Activated CD8-positive, alpha-beta memory T cell treated with anti-CD3 and anti-CD28 coated beads for 48 hours (primary cell): ENCODE measurements at regions not wholly inside any gene's neighbourhood (a gene's known extent, or its start where the extent isn't known, plus 50 kb on each side); places are given as distances from the start of the nearest gene placed in this dataset.
"Not testable (repeated sequence)": the region's sequence is repeated elsewhere in the genome, so short reads cannot be mapped to it uniquely, and the experiment has no call there.

Experiments
- DNase-seq, 3 experiments: peaks; one replicate each; pipeline ENCODE4 v3.0.0-alpha.2; 2020; ENCODE audit warnings: low read depth in 2 of 3, low spot score in 2 of 3

DNA sequence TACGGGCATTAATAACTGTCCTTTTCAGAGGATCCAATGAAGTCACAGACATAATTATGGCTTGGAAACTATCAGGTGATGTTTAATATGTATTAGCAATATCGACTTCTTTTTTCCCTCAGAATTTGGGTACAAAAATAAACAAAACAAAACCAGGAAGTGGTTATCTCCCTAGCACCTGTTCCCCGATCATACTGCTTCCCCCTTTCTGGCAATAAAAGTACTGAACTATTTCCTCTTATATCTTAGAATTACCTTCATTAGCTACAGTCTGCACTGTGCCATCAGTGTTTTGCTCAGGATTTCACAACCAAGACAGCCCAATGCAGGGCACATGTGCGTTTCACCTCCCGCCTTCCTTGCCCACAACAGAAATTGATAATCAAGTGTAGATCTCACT lies 216.9 kb upstream of the BTBD3 start:
- DNase-seq, result no peak

DNA sequence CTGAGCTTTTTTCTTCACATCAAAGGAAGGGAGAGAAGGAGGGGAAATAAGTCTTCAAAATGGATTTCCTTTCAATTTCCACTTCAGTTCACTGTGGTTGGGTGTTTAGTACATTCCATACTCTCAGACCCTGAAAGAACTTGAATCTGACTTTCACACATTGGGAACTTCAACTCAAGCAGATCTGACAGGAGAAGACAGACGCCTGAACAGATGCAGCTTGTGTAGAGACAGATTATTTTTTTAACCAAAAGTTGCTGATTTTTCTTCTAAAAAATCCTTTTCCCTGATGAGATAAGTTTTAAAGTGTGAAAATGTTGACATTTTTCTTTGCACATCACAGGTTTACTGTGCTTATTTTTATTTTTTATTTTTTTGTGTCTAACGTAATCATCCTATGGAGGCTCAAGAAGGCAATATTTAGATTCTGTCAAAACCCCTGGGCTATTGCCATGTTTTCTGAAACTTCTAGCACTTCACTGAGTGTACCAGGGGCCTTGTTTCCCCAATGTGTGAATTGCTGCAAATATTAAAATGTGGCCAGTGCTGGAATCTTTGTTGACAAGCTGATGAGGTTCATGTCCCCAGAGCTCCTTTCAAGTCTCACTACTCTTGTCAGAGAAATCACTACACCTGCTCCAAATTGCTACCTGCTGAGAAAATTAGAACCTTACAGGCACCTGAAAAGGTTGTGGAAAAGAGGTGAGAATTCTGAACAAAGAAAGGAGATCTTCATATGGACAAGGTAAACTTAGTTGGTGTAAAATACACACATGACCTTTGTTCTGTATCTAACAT lies 214.8 kb upstream of the BTBD3 start:
- no peak for DNase-seq

DNA sequence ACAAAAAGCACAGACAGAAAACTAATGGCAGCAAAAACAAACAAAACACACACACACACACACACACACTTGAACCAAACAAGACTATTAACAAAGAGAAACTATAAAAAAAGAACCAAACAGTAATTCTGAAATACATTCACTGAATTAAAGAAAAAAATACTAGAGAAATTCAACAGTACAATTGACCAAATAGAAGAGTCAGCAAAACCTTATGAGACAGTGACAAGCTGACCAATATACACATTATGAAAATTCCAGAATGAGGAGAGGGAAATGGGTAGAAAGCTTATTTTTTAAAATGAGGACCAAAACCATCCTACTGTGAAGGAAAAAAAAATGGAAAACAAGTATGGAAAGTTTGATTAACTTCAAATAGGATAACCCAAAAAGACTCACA lies 212.2 kb upstream of the BTBD3 start:
- no peak for DNase-seq

DNA sequence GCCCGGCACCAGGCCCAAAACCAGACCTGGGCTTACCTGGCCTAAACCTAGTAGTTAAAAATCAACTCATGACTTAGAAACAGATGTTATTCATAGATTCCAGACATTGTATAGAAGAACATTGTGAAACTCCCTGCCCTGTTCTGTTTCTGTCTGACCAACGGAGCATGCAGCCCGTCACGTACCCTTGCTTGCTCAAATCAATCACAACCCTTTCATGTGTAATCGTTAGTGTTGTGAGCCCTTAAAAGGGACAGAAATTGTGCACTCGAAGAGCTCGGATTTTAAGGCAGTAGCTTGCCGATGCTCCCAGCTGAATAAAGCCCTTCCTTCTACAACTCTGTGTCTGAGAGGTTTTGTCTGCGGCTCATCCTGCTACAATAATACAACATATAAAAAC lies 209.5 kb upstream of the BTBD3 start:
- not testable (repeated sequence) for DNase-seq

DNA sequence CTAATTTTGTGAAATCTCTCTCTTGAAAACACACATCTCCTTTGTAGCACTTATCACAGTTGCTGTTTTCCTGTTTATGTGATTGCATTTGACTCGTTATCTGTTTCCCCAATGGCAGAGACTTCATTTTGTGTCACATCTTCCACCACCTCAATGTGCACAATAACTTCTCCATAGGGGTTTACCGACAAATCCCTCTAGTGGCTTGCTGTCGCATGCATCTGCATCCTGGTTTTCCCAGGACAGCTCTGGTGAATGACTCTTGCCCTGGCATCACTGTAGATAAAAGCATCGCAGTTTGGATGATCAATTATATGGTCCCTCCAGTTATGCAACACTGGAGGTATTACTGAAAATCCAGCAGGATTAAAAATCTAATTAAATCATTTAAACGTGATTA lies 206.5 kb upstream of the BTBD3 start:
- no peak for DNase-seq

DNA sequence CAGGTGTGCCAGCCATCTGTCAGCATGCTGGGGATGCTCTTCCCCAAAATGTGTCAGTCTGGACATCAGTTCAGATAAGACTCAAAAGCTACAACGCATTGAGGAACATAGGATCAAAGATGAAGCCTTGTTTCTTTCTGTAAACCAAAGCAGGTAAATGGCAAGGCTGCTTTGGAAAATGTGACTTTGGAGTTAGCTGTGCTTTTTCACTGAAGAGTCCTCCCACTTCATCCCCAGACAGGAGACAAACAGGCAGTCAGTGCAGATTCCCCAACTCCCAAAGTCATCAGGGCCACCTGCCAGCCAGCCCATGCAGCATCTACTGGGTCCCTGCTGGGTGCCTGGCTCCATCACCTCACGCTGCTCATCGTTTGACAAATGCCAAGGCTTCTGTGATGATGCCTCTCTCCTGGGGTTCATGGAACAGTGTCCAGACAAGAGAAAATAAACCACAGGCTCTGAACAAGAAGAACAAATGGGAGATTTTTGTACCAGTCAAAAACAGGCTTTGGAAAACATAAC lies 205.0 kb upstream of the BTBD3 start:
- no peak for DNase-seq

DNA sequence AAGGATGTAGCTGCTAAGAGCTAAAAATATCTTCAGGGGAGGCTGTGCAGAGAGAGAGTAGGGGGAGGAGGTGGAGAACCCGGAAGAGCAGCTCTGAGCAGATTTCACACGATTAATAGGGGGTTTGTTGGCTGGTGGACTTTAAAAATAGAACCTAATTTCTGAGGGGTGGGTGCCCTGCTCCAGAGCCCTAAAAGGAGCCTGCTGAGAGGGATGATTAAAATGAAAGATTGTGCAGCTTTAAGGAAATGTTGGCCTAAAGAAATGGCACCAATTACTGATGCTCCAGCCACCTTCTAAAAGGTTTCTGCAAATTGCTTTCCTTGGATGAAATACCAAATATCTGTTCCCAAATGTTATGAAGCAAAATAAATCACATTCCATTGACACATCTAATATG lies 202.8 kb upstream of the BTBD3 start:
- no peak for DNase-seq

DNA sequence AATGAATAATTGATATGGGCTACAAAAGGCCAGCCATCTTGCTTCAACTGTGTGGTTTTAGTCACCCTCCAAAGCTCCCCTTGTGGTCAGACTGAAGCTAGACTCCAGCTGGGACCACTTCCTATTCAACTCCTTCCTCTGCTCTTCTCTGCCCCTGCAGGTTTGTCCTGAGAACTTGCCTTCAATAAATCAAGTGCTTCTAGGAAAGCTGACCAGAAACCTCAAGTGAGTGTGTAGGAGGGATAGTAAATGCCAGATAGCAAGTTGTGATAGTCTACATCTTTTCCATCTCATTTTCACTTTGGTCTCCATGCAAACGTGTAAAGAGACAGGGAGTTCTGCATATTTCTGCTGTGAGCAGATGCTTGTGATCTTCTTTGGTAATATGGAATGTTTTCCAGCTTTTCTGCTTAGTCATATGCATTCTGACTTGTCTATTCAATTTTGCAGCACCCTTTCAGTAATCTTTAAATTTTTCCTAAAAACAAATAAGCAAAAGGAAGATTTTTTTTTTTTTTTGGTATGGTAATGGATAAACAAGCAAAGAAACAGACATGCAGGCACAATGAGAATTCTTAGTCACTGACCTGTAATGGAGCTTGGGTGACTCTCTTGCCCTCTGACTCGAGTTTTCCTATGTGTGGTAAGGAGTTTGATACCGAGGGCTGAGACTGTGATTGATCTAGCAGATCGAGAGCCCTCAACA lies 201.3 kb upstream of the BTBD3 start:
- DNase-seq, result no peak

DNA sequence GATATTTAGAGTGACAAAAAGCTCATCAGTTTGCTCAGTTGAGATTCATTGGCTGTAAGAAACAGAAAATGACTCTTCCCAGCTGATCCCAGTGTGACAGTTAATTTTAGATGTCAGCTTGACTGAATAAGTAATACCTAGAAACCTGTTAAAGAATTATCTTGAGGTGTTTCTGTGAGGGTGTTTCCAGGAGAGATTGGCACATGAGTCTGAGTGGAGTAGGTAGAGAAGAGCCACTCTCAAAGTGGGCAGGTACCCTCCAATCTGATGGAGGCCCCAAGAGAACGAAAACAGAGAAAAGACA lies 200.8 kb upstream of the BTBD3 start:
- DNase-seq, result no peak

DNA sequence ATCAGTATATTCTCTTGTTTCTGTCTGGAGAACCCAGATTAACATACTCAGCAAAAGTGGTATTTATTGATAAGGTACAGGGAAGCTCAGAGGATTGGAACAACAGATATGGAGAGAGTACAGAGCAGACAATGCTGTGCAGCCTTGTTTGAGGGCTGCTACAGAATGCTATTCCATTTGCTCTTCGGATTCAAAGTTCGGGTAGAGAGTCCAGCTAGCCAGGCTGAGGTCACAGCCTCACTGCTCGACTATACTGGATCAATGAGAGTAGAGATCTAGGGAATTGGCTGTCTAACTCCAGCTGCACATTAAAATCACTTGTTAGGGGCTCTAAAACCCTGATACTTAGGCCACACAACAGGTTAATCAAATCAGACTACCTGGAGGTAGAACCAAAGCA lies 200.1 kb upstream of the BTBD3 start:
- no peak for DNase-seq

DNA sequence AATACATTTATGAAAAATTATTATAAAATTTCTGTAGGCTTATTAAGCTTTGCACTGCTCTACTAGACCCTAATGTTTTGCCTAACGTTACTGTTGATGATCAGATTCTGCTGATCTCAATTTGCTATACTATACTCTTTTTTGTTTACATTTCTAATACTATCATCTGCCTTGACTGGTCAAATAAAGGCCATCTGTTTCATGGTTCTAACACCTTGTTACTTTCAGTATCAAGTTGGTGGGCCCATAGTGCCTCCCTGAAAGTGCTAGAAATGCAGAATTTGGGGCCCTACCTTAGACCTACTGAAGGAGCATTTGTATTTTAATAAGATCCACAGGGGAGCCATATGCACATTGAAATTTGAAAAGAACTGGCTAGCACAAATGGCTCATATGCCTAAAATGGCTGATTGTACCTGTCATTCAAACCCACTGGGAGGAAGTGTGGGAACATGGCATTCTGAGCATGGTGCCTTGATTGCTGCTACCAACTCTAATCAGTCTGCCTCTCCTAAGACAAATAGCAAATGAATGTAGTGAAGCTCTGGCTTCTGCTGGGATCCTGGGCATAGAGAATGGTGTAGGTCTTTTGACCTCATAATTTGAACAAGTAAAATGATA lies 199.1 kb upstream of the BTBD3 start:
- no peak for DNase-seq

DNA sequence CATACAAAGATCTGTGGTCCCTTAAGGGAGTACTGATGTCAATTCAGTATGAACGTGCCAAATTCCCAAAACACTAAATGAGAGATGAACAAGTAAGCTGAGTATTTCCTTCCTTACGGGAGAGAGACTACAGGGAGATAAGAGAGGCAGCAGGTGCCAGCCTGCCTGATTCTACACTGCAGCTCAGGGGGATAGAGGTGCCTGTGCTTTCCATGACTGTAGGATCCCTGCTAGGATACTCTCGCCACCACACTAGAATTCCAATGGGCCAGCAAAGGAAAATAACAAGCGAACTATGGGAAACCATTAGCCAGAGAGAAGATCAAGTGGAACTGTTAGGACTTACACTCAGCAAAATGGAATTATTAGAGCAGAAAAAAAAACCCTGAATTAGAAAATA lies 198.5 kb upstream of the BTBD3 start:
- no peak for DNase-seq

DNA sequence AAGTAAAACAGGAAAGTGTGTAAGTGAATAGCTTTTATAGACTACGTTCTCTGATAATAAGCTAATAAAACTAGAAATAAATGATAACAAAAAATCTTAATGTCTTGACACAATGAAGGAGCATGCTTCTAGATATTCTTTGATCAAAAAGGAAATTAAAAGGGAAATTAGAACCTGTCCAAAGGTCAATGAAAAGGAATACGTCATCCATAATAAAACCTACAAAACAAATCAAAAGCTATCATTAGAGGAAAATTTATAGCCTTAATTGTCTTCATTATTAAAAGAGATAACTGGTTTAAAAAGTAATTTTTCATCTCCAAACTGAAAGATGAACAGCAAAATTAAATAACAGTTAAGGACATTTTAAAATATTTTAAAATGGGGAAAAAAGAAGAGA lies 196.3 kb upstream of the BTBD3 start:
- no peak for DNase-seq

DNA sequence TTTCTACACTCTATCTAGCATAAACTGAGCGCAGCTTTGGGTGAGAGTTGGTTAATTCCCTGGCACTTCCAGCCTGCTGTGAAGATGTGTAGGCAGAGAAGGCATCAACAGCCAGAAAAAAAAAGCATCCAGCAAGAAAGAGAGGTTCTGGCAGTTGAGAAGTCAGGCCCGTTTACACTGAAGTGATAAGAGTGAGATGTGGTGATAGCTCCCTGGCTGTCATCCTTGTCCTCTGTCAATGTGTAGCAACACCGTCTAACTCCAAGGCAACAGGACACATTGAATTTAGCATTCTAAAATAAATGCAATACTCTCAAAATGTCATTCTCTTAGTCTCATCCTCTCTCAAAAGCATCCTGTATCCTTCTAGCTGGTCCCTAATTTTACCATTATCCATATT lies 193.6 kb upstream of the BTBD3 start:
- DNase-seq, result no peak

DNA sequence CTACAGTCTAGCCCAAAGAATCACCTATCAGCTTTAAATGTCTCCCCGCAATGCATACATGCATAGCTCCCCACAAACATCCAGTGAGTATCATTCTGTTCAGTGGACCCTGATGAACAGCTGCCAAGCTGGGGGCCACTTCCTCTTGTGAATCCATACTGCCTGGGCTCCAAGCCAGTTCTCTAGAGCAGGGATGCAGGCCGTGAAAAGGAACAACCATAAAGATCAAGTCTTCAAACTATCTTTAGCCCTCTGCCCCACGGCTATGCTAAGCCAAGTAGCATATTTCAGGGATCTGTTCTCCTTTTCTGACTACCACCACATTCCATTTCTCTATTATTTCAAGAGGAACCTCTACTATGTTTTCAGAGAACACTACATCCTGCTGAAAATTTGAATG lies 191.7 kb upstream of the BTBD3 start:
- no peak for DNase-seq

DNA sequence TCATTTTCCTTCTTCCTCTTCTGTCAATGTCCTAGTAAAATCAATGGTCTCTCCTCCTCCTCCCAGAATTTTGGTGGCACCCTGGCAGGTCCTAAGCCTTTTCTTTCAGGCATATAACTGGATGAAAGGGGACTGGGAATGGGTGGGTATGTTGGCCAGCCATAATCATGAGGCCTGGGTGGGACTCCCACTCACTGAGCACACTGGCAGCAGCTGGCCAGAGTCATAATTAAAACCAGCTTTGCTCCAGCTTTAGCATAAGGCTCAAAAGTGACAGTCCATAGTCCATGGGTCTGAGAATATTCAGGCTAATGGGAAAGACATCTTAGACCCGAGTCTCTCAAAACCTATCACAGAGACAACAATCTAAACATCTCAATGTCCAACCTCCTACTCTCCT lies 190.0 kb upstream of the BTBD3 start:
- no peak for DNase-seq

DNA sequence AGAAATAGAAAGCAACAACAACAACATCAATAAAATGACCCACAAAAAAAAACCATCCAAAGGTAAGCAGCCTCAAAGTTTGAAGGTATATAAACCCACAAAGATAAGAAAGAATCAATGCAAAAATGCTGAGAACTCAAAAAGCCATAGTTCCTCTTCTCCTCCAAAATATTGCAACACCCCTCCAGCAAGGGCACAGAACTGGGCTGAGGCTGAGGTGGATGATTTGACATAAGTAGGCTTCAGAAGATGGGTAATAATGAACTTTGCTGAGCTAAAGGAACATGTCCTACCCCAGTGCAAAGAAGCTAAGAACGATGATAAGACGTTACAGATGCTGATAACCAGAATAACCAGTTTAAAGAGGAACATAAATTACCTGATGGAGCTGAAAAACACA lies 188.8 kb upstream of the BTBD3 start:
- DNase-seq, result no peak

DNA sequence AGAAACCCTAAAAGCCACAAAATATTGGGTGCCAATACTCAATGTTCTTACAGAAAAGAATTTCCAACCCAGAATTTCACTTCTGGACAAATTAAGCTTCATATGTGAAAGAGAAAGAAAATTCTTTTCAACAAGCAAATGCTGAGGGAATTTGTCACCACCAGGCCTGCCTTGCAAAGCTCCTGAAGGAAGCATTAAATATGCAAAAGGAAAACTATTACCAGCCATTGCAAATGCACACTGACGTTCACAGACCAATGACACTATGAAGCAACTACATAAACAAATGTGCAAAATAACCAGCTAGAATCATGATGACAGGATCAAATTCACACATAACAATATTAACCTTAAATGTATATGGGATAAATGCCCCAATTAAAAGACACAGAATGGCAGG lies 187.9 kb upstream of the BTBD3 start:
- DNase-seq, result no peak

DNA sequence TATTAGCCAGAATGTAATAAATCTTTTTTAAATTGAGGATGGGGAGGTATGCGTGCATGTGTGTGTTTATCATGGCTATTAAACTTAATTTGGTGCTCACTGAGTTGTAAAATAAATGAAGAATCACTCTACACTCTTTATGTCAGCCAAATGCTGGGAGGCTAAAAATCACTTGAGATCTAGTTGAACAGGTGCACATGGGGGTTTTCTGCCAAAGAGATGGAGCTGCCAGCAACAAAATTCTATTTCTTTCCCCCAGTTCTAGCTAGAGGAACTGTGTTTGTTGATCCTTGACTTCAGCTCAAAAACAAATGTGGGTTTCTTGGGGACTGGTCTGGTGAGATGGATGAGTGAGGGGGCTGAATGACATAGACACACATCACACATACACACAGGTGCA lies 183.3 kb upstream of the BTBD3 start:
- DNase-seq, result no peak

DNA sequence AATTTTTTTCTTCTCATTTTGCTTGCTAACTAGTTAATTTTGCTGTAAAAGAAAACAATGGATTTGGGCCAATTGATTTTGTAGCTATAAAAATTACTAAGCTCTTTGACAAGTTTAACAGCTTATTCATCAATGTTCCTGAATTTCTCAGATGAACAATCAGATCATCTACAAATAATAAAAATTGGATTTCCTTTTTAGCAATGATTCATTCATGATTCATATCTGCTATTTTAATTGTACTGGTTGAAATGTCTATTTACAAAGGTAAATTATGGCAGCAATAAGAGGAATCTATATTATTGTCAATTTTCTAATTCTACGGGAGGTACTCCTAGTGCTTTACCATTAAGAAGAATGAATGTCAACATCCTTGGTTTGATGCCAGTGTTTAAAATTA lies 178.8 kb upstream of the BTBD3 start:
- no peak for DNase-seq

DNA sequence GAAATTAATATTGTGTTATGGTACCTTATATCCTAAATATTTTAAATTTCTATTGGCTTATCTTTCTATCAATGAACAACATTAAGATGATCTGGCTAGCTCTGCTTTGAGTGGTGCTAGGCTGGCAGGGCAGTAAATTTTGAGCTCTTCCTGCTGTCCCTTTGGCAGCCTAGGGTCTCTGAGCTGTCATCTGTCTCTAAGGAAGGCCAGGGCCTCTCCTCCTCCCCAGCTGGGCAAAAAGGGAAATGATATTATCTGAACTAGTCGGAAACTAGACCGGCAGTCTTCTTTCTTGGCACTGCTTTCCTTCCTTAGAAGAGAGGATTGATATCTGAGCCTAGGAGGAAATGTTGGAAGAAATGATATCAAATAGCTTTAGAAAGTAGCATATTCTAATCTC lies 176.7 kb upstream of the BTBD3 start:
- DNase-seq, result no peak

DNA sequence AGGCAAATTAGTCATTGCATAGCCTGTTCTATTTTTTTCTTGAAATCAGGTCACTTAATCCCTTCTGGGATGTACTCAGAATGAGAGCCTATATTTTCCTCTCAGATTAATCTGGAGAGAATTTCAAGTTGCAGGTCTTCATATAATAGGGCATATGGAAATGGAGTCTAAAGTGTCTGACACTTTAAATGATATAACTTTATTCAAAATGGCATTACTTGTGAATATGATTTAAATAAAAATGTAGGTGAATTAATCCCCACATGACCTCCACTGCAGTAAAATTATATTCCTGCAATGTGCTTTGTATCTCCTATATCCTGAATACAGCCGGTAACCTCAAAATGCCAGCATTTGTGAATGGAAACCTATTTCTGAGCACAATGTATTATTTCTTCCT lies 172.5 kb upstream of the BTBD3 start:
- DNase-seq, result no peak

DNA sequence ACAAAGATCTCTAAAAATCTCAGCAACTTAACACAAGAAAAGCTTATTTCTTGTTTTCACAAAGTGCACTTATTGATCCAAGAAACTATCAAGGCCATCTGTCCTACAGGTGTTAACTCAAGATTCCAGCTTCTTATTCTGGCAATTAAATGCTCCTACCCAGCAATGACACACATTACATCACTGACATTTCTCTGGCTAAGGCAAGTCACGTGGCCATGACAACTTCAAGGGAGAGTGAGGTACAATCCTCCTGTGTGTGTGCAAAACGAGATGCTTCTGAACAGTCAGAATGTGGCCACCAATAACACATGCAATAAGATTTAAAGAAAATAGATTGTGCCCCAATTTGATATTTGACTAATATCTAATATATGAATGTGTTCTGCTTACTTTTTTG lies 169.3 kb upstream of the BTBD3 start:
- DNase-seq, result no peak
